IMR-90 (cell line): ENCODE measurements at regions not wholly inside any gene's neighbourhood (a gene's known extent, or its start where the extent isn't known, plus 50 kb on each side); places are given as distances from the start of the nearest gene placed in this dataset.

Source experiments
- ATAC-seq: fragments of 200-7000 bp; cut with Tn5 transposase; 2 replicates; pipeline ENCODE4 v1.9.1; 2020; ENCODE audit warnings: low read depth, mild to moderate bottlenecking, moderate library complexity
- BruUV-seq: library from RNA; stranded (reverse); fragments of 400-500 nt; replicated peaks from 2 replicates; lab custom pipeline; 2021; lab: Mats Ljungman, UMichigan
- CTCF ChIA-PET: fragments of 300-600 bp; formaldehyde crosslinking; extraction: SDS; loops from one replicate; lab custom pipeline; 2021; ENCODE audit warnings: antibody characterized with exemption; lab: Yijun Ruan, JAX
- POLR2A ChIA-PET: fragments of 300-600 bp; sonication (Branson Sonifier 250); formaldehyde crosslinking; loops from one replicate; lab custom pipeline; 2022; ENCODE audit warnings: antibody characterized with exemption; ENCODE audit not compliant: unreplicated experiment; lab: Charles Lee
- DNase-seq: peaks from one replicate; pipeline ENCODE4 v3.0.0; 2013
- H2AFZ ChIP-seq: replicated peaks from 2 replicates; pipeline ENCODE3; 2013; ENCODE audit warnings: low read length, mild to moderate bottlenecking; ENCODE audit not compliant: poor library complexity
- H2AK5ac ChIP-seq: 2 replicates; pipeline ENCODE4 v1.6.1; 2013; ENCODE audit warnings: low read depth, low read length, inconsistent platforms
- H2AK9ac ChIP-seq: replicated peaks from 2 replicates; pipeline ENCODE3; 2013; ENCODE audit warnings: mild to moderate bottlenecking, low read depth, low read length, moderate library complexity; ENCODE audit not compliant: poor library complexity
- H2BK120ac ChIP-seq: 2 replicates; pipeline ENCODE4 v1.6.1; 2013; ENCODE audit warnings: low read depth, low read length, inconsistent platforms
- H2BK15ac ChIP-seq: 3 replicates; pipeline ENCODE4 v1.6.1; 2013; ENCODE audit warnings: low read depth, low read length, inconsistent platforms
- H2BK20ac ChIP-seq: 2 replicates; pipeline ENCODE4 v1.6.1; 2013; ENCODE audit warnings: low read depth, mild to moderate bottlenecking, inconsistent platforms, low read length, moderate library complexity
- H2BK5ac ChIP-seq: 2 replicates; pipeline ENCODE4 v1.6.1; 2013; ENCODE audit warnings: mild to moderate bottlenecking, low read depth, low read length, inconsistent platforms; ENCODE audit not compliant: poor library complexity, severe bottlenecking
- H3K14ac ChIP-seq: replicated peaks from 2 replicates; pipeline ENCODE4 v1.6.1; 2013; ENCODE audit warnings: low read depth, low read length, inconsistent platforms
- H3K18ac ChIP-seq: 2 replicates; pipeline ENCODE4 v1.6.1; 2013; ENCODE audit warnings: low read depth, low read length, control low read depth
- H3K23ac ChIP-seq: 2 replicates; pipeline ENCODE4 v1.6.1; 2013; ENCODE audit warnings: low read depth, low read length, inconsistent platforms
- H3K27ac ChIP-seq: 2 replicates; pipeline ENCODE4 v1.5.1; 2013; ENCODE audit warnings: mild to moderate bottlenecking, control low read depth, low read length; ENCODE audit not compliant: insufficient read depth
- H3K27me3 ChIP-seq: 2 replicates; pipeline ENCODE4 v1.6.1; 2013; ENCODE audit warnings: low read length; ENCODE audit not compliant: control insufficient read depth, insufficient read depth
- H3K36me3 ChIP-seq: 2 replicates; pipeline ENCODE4 v1.6.1; 2013; ENCODE audit warnings: low read length, mixed read lengths; ENCODE audit not compliant: control insufficient read depth, insufficient read depth
- H3K4ac ChIP-seq: 2 replicates; pipeline ENCODE4 v1.6.1; 2013; ENCODE audit warnings: low read depth, low read length, inconsistent platforms
- H3K4me1 ChIP-seq: 2 replicates; pipeline ENCODE4 v1.6.1; 2013; ENCODE audit warnings: low read length, mixed read lengths; ENCODE audit not compliant: control insufficient read depth, insufficient read depth
- H3K4me2 ChIP-seq: 2 replicates; pipeline ENCODE4 v1.6.1; 2013; ENCODE audit warnings: low read depth, mild to moderate bottlenecking, control low read depth, low read length, moderate library complexity
- H3K4me3 ChIP-seq: 2 replicates; pipeline ENCODE4 v1.5.1; 2013; ENCODE audit warnings: low read depth, mild to moderate bottlenecking, control low read depth, low read length, moderate library complexity; ENCODE audit not compliant: insufficient read depth
- H3K56ac ChIP-seq: 2 replicates; pipeline ENCODE4 v1.6.1; 2013; ENCODE audit warnings: low read length, inconsistent platforms; ENCODE audit not compliant: insufficient read depth; ENCODE audit errors: extremely low read depth
- H3K79me1 ChIP-seq, 2 experiments: 2 replicates each; pipeline ENCODE4 v1.6.1; 2013; ENCODE audit warnings: low read length in 2 of 2, inconsistent platforms in 1 of 2, low read depth in 1 of 2
- H3K9ac ChIP-seq: 2 replicates; pipeline ENCODE4 v1.6.1; 2013; ENCODE audit warnings: low read depth, low read length, control low read depth
- H3K9me1 ChIP-seq: 2 replicates; pipeline ENCODE4 v1.6.1; 2013; ENCODE audit warnings: low read length, inconsistent platforms; ENCODE audit not compliant: insufficient read depth
- H3K9me3 ChIP-seq: 2 replicates; pipeline ENCODE4 v1.6.1; 2013; ENCODE audit warnings: low read length; ENCODE audit not compliant: control insufficient read depth, insufficient read depth
- H4K20me1 ChIP-seq: 2 replicates; pipeline ENCODE4 v1.6.1; 2013; ENCODE audit warnings: low read length, inconsistent platforms; ENCODE audit not compliant: insufficient read depth
- H4K5ac ChIP-seq: 2 replicates; pipeline ENCODE4 v1.6.1; 2013; ENCODE audit warnings: mild to moderate bottlenecking, low read depth, low read length, control low read depth
- H4K8ac ChIP-seq, 2 experiments: 2 replicates each; pipeline ENCODE4 v1.6.1; 2013; ENCODE audit warnings: low read depth in 2 of 2, low read length in 2 of 2, control low read depth in 1 of 2, inconsistent platforms in 1 of 2
- H4K91ac ChIP-seq: 2 replicates; pipeline ENCODE4 v1.6.1; 2013; ENCODE audit warnings: low read depth, low read length, inconsistent platforms; ENCODE audit not compliant: insufficient read depth
- MAFK ChIP-seq: IDR thresholded peaks from 2 replicates; pipeline ENCODE4 v1.6.1; 2012; ENCODE audit warnings: low read depth, low read length, improper control_type of control experiment
- MXI1 ChIP-seq: IDR thresholded peaks from 2 replicates; pipeline ENCODE4 v1.6.1; 2012; ENCODE audit warnings: low read depth, mild to moderate bottlenecking, low read length, moderate library complexity, borderline replicate concordance
- WGBS, 2 experiments: methylation state at CpG; one replicate each; pipeline versions ENCODE4 v1.1.5 to v1.1.7; 2013; ENCODE audit warnings: missing lambda C conversion rate in 2 of 2; ENCODE audit not compliant: insufficient read length in 1 of 2; ENCODE audit errors: extremely low coverage in 2 of 2; 5-methylcytosine and 5-hydroxymethylcytosine counted together
- dilution Hi-C: fragments of 300-500 bp; cut with HindIII; formaldehyde crosslinking; loops from one replicate; pipeline ENCODE4 v1.14.3; 2018; ENCODE audit warnings: low sequenced_read_pairs; ENCODE audit not compliant: unreplicated experiment
- in situ Hi-C: fragments of 300-500 bp; cut with MboI; formaldehyde crosslinking; loops from 3 replicates; pipeline ENCODE4 v1.14.3; 2019; ENCODE audit warnings: low sequenced_read_pairs, inconsistent platforms, mixed read lengths
- intact Hi-C: fragments of 100-400 bp; cut with micrococcal nuclease; formaldehyde crosslinking; loops from 2 replicates; pipeline ENCODE4 v1.10.0; 2022

DNA sequence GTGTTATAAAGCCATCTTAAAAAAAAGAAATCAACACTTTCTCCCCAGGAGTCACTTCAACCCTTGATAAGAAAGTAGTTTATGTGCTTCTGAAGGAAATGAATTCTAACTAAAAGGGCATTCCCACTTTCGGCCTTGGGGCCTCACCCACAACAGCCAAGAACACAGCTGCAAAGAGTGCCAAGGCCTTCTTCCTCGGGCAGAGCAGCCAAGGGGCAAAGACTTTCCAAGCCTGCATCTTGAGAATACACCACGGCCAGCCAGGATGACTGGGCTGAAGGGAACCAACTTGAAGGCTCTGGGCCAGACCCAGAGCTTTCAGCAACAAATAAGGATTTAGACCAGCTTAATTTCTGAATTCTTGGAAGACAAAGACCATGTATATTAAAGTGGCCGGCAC, 60.4 kb upstream of the FOXN3 start:
- no peak overlapping the region for H2AK5ac ChIP-seq

More for the DNA sequence above, 60.4 kb upstream of the FOXN3 start:
- Histone ChIP-seq H4K20me1 (no peaks in the 10 kb centered on the region), H3K9me3 (no peaks in the 10 kb centered on the region), H4K5ac (no peak overlapping the region), H3K18ac (no peak overlapping the region), H2AFZ (no peak overlapping the region), H2BK120ac (no peak overlapping the region), H2BK5ac (no peak overlapping the region), H3K27me3 (no peaks in the 10 kb centered on the region), H3K4me1 (peaks cover 2% of the 10 kb centered on the region), H3K4me2 (no peak overlapping the region), H3K4me3 (no peak overlapping the region), H3K23ac (no peak overlapping the region), H3K36me3 (no peaks in the 10 kb centered on the region), H3K56ac (no peak overlapping the region), H3K9me1 (peaks cover 8% of the 10 kb centered on the region), H3K4ac (no peak overlapping the region), H2AK9ac (no peak overlapping the region), H4K8ac (no peak overlapping the region), H3K27ac (no peak overlapping the region), H3K79me1 (peaks cover 0 to 16% of the 10 kb centered on the region in 2 experiments; a peak in 2 of 4 replicates), H4K91ac (no peak overlapping the region), H2BK15ac (no peak overlapping the region), H3K9ac (no peak overlapping the region), H2BK20ac (no peak overlapping the region), H3K14ac (no peak overlapping the region)
- no TSS peak for BruUV-seq
- POLR2A ChIA-PET, result no interaction called here
- 80% methylated on average over 1 of the region's 4 CpGs; no CpG with 5 or more reads in 1 of the 2 experiments for WGBS, 2 experiments
- intact Hi-C loops, result no loop called here
- no peak for ATAC-seq
- TF ChIP-seq MXI1 (no peak), MAFK (no peak)
- dilution Hi-C loops, result no loop called here
- in situ Hi-C loops, result no loop called here
- CTCF ChIA-PET, result no interaction called here
- no peak for DNase-seq
